ELR (cell line): ENCODE measurements at regions not wholly inside any gene's neighbourhood (a gene's known extent, or its start where the extent isn't known, plus 50 kb on each side); places are given as distances from the start of the nearest gene placed in this dataset.

Experiments
- DNase-seq: peaks from one replicate; pipeline ENCODE4 v3.0.0-alpha.2; 2015; ENCODE audit warnings: low read depth

DNA sequence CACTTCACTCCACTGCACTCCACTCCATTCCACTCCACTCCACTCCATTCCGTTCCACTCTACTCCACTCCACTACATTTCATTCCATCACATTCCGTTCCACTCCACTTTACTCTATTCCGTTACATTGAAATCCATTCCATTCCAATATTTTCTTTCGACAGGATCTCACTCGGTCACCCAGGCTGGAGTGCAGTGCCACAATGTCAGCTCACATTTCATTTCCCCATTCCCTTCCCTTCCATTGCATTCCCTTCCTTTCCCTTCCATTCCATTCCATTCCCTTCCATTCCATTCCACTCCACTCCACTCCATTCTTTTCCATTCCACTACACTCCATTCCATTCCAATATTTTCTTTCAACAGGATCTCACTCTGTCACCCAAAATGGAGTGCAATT lies 1407.6 kb upstream of the USP9Y start:
- DNase-seq, result no peak

DNA sequence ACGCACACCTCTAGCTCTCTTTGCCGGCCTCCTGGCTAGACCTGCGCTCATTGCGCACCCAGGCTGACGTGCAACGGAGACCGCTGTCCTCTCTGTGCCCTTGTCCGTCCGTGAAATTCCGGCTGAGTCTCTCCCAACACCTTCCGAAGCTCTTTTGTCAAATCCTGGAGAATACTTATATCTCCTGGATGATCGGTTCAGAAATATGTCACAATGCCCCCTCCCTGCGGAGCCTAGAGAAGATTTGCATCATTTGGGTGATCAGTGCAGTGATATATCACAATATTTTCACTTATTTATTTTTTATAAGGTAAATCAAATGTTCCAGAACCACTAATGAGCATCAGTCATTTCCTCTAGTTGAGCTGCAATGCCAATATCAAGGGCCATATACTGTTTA lies 1366.9 kb upstream of the USP9Y start:
- DNase-seq, result peak; percentile 9
